NCI-H526 (cell line): ENCODE measurements at regions not wholly inside any gene's neighbourhood (a gene's known extent, or its start where the extent isn't known, plus 50 kb on each side); places are given as distances from the start of the nearest gene placed in this dataset.

ENCODE experiments used
- DNase-seq, 2 experiments: peaks; one replicate each; lab custom pipeline; 2025; lab: John Stamatoyannopoulos, UW

- DNase-seq = no peak
Measured at GRCh38 chr11:115897707-115898106, 393.5 kb upstream of the CADM1 start.

GRCh38 chr11:115896084-115896483 is 391.9 kb upstream of the CADM1 start:
- DNase-seq = no peak

- DNase-seq = no peak
Measured at GRCh38 chr11:115895594-115895993, 391.4 kb upstream of the CADM1 start.

GRCh38 chr11:115894176-115894575 is 390.0 kb upstream of the CADM1 start:
- DNase-seq = no peak

GRCh38 chr11:115893461-115894099 is 389.4 kb upstream of the CADM1 start:
- DNase-seq = no peak

- no peak for DNase-seq
Measured at GRCh38 chr11:115892016-115892415, 387.8 kb upstream of the CADM1 start.

- DNase-seq = no peak
Measured at GRCh38 chr11:115891581-115891980, 387.4 kb upstream of the CADM1 start.

- DNase-seq = no peak
Measured at GRCh38 chr11:115890500-115890899, 386.3 kb upstream of the CADM1 start.

GRCh38 chr11:115889712-115890111 is 385.5 kb upstream of the CADM1 start:
- no peak for DNase-seq

GRCh38 chr11:115887727-115888126 is 383.5 kb upstream of the CADM1 start:
- no peak for DNase-seq

- no peak for DNase-seq
Measured at GRCh38 chr11:115887316-115887715, 383.1 kb upstream of the CADM1 start.

GRCh38 chr11:115886422-115886733 is 382.2 kb upstream of the CADM1 start:
- no peak for DNase-seq

GRCh38 chr11:115885535-115886421 is 381.6 kb upstream of the CADM1 start:
- DNase-seq = no peak

GRCh38 chr11:115884800-115885534 is 380.8 kb upstream of the CADM1 start:
- no peak for DNase-seq

- DNase-seq = no peak
Measured at GRCh38 chr11:115874843-115875242, 370.6 kb upstream of the CADM1 start.

- peak in 1 of 2 experiments; percentile 37 for DNase-seq
Measured at GRCh38 chr11:115873813-115874212, 369.6 kb upstream of the CADM1 start.

GRCh38 chr11:115872416-115872815 is 368.2 kb upstream of the CADM1 start:
- no peak for DNase-seq

- DNase-seq = no peak
Measured at GRCh38 chr11:115871161-115871760, 367.0 kb upstream of the CADM1 start.

GRCh38 chr11:115869780-115870431 is 365.7 kb upstream of the CADM1 start:
- DNase-seq = peak; percentile 31 to 82

- DNase-seq = no peak
Measured at GRCh38 chr11:115869131-115869530, 364.9 kb upstream of the CADM1 start.

- no peak for DNase-seq
Measured at GRCh38 chr11:115860246-115860645, 356.0 kb upstream of the CADM1 start.

GRCh38 chr11:115848611-115849010 is 344.4 kb upstream of the CADM1 start:
- DNase-seq = no peak
